CD4-positive, alpha-beta T cell (primary cell): ENCODE measurements at regions not wholly inside any gene's neighbourhood (a gene's known extent, or its start where the extent isn't known, plus 50 kb on each side); places are given as distances from the start of the nearest gene placed in this dataset.

Experiments
- ATAC-seq: fragments of 200-7000 bp; cut with Tn5 transposase; one replicate; pipeline ENCODE4 v1.10.0; 2022; ENCODE audit warnings: mild to moderate bottlenecking; ENCODE audit not compliant: poor library complexity
- CTCF ChIA-PET: fragments of 350-600 bp; sonication (Branson Sonifier 250); formaldehyde crosslinking; loops from one replicate; lab custom pipeline; 2021; ENCODE audit warnings: antibody characterized with exemption, inconsistent platforms; lab: Charles Lee
- POLR2A ChIA-PET: fragments of 350-600 bp; sonication (Branson Sonifier 250); formaldehyde crosslinking; loops from one replicate; lab custom pipeline; 2021; ENCODE audit warnings: antibody characterized with exemption, inconsistent platforms; lab: Charles Lee
- DNase-seq, 14 experiments: peaks; one replicate each; pipeline ENCODE4 v3.0.0-alpha.2; 2013 to 2020; ENCODE audit warnings: mixed read lengths in 2 of 14
- H3K27ac ChIP-seq, 2 donors: one replicate each; pipeline versions ENCODE4 v1.5.1 to v1.7.0; 2013; ENCODE audit warnings: low read length in 2 of 2, low read depth in 1 of 2, mild to moderate bottlenecking in 1 of 2
- H3K27me3 ChIP-seq, 2 experiments: 1 replicate in 1 of 2; 2 replicates in 1 of 2; pipeline versions ENCODE4 v1.6.1 to v1.7.0; 2013; ENCODE audit warnings: low read length in 2 of 2, control low read depth in 1 of 2, mild to moderate bottlenecking in 1 of 2, moderate library complexity in 1 of 2; ENCODE audit not compliant: insufficient read depth in 2 of 2, control insufficient read depth in 1 of 2
- H3K36me3 ChIP-seq: one replicate; pipeline ENCODE4 v1.6.1; 2013; ENCODE audit warnings: low read length, control low read depth; ENCODE audit not compliant: insufficient read depth
- H3K4me1 ChIP-seq: one replicate; pipeline ENCODE4 v1.6.1; 2013; ENCODE audit warnings: low read length, control low read depth; ENCODE audit not compliant: insufficient read depth
- H3K4me3 ChIP-seq: one replicate; pipeline ENCODE4 v1.5.1; 2013; ENCODE audit warnings: mild to moderate bottlenecking, low read length, moderate library complexity
- H3K9me3 ChIP-seq, 2 experiments: 1 replicate in 1 of 2; 2 replicates in 1 of 2; pipeline versions ENCODE4 v1.6.1 to v1.7.0; 2013; ENCODE audit warnings: low read length in 2 of 2, mild to moderate bottlenecking in 2 of 2, control low read depth in 1 of 2, moderate library complexity in 1 of 2; ENCODE audit not compliant: control insufficient read depth in 1 of 2, insufficient read depth in 1 of 2
- H3K27ac Mint-ChIP-seq: one replicate; pipeline ENCODE4 v1.8.0; 2020; ENCODE audit warnings: mixed read lengths
- H3K27me3 Mint-ChIP-seq: one replicate; pipeline ENCODE4 v1.8.0; 2021; ENCODE audit warnings: mixed read lengths
- H3K36me3 Mint-ChIP-seq: one replicate; pipeline ENCODE4 v1.8.0; 2021; ENCODE audit warnings: low read depth, mixed read lengths
- H3K4me1 Mint-ChIP-seq: one replicate; pipeline ENCODE4 v1.8.0; 2021; ENCODE audit warnings: low read depth, mixed read lengths
- H3K4me3 Mint-ChIP-seq: one replicate; pipeline ENCODE4 v1.8.0; 2020; ENCODE audit warnings: mild to moderate bottlenecking, mixed read lengths
- H3K9me3 Mint-ChIP-seq: one replicate; pipeline ENCODE4 v1.8.0; 2020; ENCODE audit warnings: mixed read lengths
- intact Hi-C, 2 experiments: fragments of 100-400 bp; cut with DNase I in 1 of 2; cut with micrococcal nuclease in 1 of 2; formaldehyde crosslinking; loops; one replicate each; pipeline versions ENCODE4 v1.15.1 to v1.9.0; 2023 to 2025; cut with DNase I, micrococcal nuclease
- TF ChIP-seq, protein P1 (sequence below): fragments of 200-600 bp; IDR thresholded peaks from one replicate; pipeline ENCODE4 v1.8.0; 2022; ENCODE audit warnings: antibody characterized with exemption, mild to moderate bottlenecking

DNA sequence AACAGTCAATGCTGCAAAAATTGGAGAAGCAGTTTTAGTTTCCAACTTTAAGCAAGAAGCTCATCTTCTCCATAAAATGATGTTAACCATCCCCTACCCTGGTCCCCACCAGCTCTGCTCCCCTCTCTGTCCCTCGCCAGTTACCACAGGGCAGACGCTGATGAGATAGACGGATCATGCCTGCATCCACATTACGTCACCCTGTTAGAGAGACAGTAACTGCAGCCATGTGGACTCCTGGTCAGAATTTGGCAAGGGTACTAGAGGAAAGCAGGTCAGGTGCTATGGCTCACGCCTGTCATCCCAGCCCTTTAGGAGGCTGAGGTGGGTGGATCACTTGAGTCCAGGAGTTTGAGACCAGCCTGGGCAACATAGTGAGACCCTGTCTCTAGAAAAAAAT is 81.9 kb upstream of the FZD8 start:
- intact Hi-C loops: no loop called here

DNA sequence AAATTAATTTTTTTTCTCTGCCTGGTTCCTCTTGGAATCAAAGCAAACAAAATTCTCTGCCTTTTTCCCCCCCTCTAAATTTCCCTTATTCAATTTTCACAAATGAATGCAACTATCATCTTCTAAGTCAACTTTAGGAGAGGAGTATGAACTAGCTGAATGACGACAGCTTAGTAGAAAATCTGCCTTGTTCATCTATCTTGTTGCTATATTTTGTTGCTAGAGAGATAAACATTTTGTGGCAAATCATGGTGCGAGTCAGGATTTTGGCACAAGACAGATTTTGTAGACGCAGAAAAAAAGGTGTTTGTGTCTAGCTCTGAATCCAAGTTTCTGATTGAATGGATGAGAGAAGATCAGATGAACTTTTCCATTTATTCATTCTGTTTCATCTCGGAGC is 81.0 kb upstream of the FZD8 start:
- no peak overlapping the region for H3K4me3 ChIP-seq
- CTCF ChIA-PET: no interaction called here
- Mint-ChIP-seq H3K27ac (no peak overlapping the region), H3K4me1 (no peaks in the 10 kb centered on the region), H3K9me3 (no peaks in the 10 kb centered on the region), H3K27me3 (peaks cover 4% of the 10 kb centered on the region), H3K4me3 (no peak overlapping the region), H3K36me3 (no peaks in the 10 kb centered on the region)
- H3K4me1 ChIP-seq: no peaks in the 10 kb centered on the region
- POLR2A ChIA-PET: no interaction called here
- intact Hi-C loops: no loop called here
- H3K27me3 ChIP-seq: peaks cover 0 to 4% of the 10 kb centered on the region in 2 experiments
- no peak for ATAC-seq
- H3K9me3 ChIP-seq: peaks cover 0 to 5% of the 10 kb centered on the region in 2 experiments
- TF ChIP-seq, protein P1, sequence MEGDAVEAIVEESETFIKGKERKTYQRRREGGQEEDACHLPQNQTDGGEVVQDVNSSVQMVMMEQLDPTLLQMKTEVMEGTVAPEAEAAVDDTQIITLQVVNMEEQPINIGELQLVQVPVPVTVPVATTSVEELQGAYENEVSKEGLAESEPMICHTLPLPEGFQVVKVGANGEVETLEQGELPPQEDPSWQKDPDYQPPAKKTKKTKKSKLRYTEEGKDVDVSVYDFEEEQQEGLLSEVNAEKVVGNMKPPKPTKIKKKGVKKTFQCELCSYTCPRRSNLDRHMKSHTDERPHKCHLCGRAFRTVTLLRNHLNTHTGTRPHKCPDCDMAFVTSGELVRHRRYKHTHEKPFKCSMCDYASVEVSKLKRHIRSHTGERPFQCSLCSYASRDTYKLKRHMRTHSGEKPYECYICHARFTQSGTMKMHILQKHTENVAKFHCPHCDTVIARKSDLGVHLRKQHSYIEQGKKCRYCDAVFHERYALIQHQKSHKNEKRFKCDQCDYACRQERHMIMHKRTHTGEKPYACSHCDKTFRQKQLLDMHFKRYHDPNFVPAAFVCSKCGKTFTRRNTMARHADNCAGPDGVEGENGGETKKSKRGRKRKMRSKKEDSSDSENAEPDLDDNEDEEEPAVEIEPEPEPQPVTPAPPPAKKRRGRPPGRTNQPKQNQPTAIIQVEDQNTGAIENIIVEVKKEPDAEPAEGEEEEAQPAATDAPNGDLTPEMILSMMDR: no peak
- no peak for DNase-seq
- H3K27ac ChIP-seq: no peak overlapping the region
- H3K36me3 ChIP-seq: no peaks in the 10 kb centered on the region

More for the DNA sequence above, 81.9 kb upstream of the FZD8 start:
- Histone ChIP-seq H3K36me3 (no peaks in the 10 kb centered on the region), H3K27ac (no peak overlapping the region), H3K27me3 (peaks cover 0 to 4% of the 10 kb centered on the region in 2 experiments), H3K4me1 (no peaks in the 10 kb centered on the region), H3K9me3 (peaks cover 0 to 5% of the 10 kb centered on the region in 2 experiments), H3K4me3 (no peak overlapping the region)
- Mint-ChIP-seq H3K27me3 (peaks cover 4% of the 10 kb centered on the region), H3K4me3 (no peak overlapping the region), H3K36me3 (no peaks in the 10 kb centered on the region), H3K27ac (no peak overlapping the region), H3K4me1 (no peaks in the 10 kb centered on the region), H3K9me3 (no peaks in the 10 kb centered on the region)
- ChIA-PET POLR2A (no interaction called here), CTCF (no interaction called here)
- no peak for DNase-seq
- TF ChIP-seq, protein P1: no peak
- no peak for ATAC-seq

DNA sequence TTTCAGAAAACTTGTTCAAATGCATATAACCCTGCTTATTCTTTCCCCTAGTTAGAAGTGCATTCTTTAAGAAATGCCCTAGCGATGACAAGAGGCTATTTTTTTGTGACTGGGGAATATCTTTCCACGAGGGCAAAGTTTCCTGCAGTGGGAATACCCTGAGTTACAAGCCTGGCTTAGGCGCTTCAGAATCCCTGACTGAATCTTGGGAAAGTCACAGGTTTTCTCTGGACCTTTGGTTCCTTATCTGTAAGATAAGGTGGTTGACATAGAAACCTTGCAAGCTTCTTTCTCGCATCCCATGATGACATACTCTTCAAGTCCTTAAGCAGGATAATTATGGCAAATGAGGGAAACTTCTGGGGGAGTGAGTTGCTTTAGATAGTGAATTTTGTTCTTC is 80.5 kb upstream of the FZD8 start:
- H3K9me3 Mint-ChIP-seq: no peaks in the 10 kb centered on the region
- peaks cover 0 to 5% of the 10 kb centered on the region in 2 experiments for H3K9me3 ChIP-seq
- H3K36me3 Mint-ChIP-seq: no peaks in the 10 kb centered on the region
- DNase-seq: no peak
- H3K4me3 ChIP-seq: no peak overlapping the region
- ChIA-PET CTCF (no interaction called here), POLR2A (no interaction called here)
- H3K27ac ChIP-seq: no peak overlapping the region
- H3K36me3 ChIP-seq: no peaks in the 10 kb centered on the region
- intact Hi-C loops: no loop called here
- TF ChIP-seq, protein P1: no peak
- H3K27me3 ChIP-seq: peaks cover 0 to 4% of the 10 kb centered on the region in 2 experiments
- H3K4me1 ChIP-seq: no peaks in the 10 kb centered on the region
- peaks cover 4% of the 10 kb centered on the region for H3K27me3 Mint-ChIP-seq
- ATAC-seq: no peak
- H3K27ac Mint-ChIP-seq: no peak overlapping the region
- H3K4me1 Mint-ChIP-seq: no peaks in the 10 kb centered on the region
- H3K4me3 Mint-ChIP-seq: no peak overlapping the region
